WTC11 (cell line): ENCODE measurements at regions not wholly inside any gene's neighbourhood (a gene's known extent, or its start where the extent isn't known, plus 50 kb on each side); places are given as distances from the start of the nearest gene placed in this dataset.

Experiments used
- ATAC-seq: fragments of 200-7000 bp; cut with Tn5 transposase; 2 replicates; pipeline ENCODE4 v1.10.0; 2021; ENCODE audit warnings: mild to moderate bottlenecking, moderate library complexity
- CTCF ChIA-PET: fragments of 300-600 bp; sonication (Branson Sonifier 250); formaldehyde crosslinking; loops from one replicate; lab custom pipeline; 2021; ENCODE audit warnings: antibody characterized with exemption; lab: Charles Lee
- POLR2A ChIA-PET: fragments of 350-600 bp; sonication (Branson Sonifier 250); formaldehyde crosslinking; loops from one replicate; lab custom pipeline; 2021; ENCODE audit warnings: antibody characterized with exemption; lab: Charles Lee
- DNase-seq: peaks from one replicate; pipeline ENCODE4 v3.0.0; 2021; ENCODE audit warnings: low spot score
- H3K27ac Mint-ChIP-seq: 2 replicates; pipeline ENCODE4 v1.8.0; 2021; ENCODE audit warnings: mixed read lengths
- H3K27me3 Mint-ChIP-seq: 2 replicates; pipeline ENCODE4 v1.8.0; 2021; ENCODE audit warnings: low read depth, mild to moderate bottlenecking, moderate library complexity, mixed read lengths
- H3K36me3 Mint-ChIP-seq: 2 replicates; pipeline ENCODE4 v1.8.0; 2021; ENCODE audit warnings: mixed read lengths
- H3K4me1 Mint-ChIP-seq: 2 replicates; pipeline ENCODE4 v1.8.0; 2022; ENCODE audit warnings: mixed read lengths
- H3K4me3 Mint-ChIP-seq: 2 replicates; pipeline ENCODE4 v1.8.0; 2021; ENCODE audit warnings: mild to moderate bottlenecking, moderate library complexity, mixed read lengths
- H3K9me3 Mint-ChIP-seq: 2 replicates; pipeline ENCODE4 v1.8.0; 2021; ENCODE audit warnings: mixed read lengths
- FOXK1 ChIP-seq: sonication (generic); formaldehyde crosslinking; IDR thresholded peaks from 2 replicates; pipeline ENCODE4 v1.8.0; 2022; ENCODE audit warnings: mild to moderate bottlenecking, moderate library complexity, missing genetic modification reagents
- FOXP1 ChIP-seq: sonication (generic); formaldehyde crosslinking; IDR thresholded peaks from 2 replicates; pipeline ENCODE4 v1.8.0; 2022; ENCODE audit warnings: missing genetic modification reagents, mild to moderate bottlenecking, moderate library complexity, borderline replicate concordance
- GTF2I ChIP-seq: fragments of 250-450 bp; sonication (Bioruptor Pico); conservative IDR thresholded peaks from 2 replicates; pipeline ENCODE4 v1.4.0; 2021; ENCODE audit warnings: mild to moderate bottlenecking
- NFE2L1 ChIP-seq: sonication (generic); formaldehyde crosslinking; IDR thresholded peaks from 2 replicates; pipeline ENCODE4 v1.8.1; 2023; ENCODE audit warnings: missing genetic modification reagents
- SMAD3 ChIP-seq: sonication (generic); formaldehyde crosslinking; IDR thresholded peaks from 2 replicates; pipeline ENCODE4 v1.8.0; 2022; ENCODE audit warnings: missing genetic modification reagents, mild to moderate bottlenecking, borderline replicate concordance
- SP1 ChIP-seq: sonication (generic); formaldehyde crosslinking; conservative IDR thresholded peaks from 2 replicates; pipeline ENCODE4 v1.8.1; 2022; ENCODE audit warnings: missing genetic modification reagents
- TCF7 ChIP-seq: sonication (generic); formaldehyde crosslinking; IDR thresholded peaks from 2 replicates; pipeline ENCODE4 v1.8.0; 2022; ENCODE audit warnings: mild to moderate bottlenecking, low read depth, missing genetic modification reagents, moderate library complexity
- TEAD4 ChIP-seq: sonication (generic); formaldehyde crosslinking; IDR thresholded peaks from 2 replicates; pipeline ENCODE4 v1.8.0; 2022; ENCODE audit warnings: mild to moderate bottlenecking, missing genetic modification reagents
- ZNF138 ChIP-seq: sonication (generic); formaldehyde crosslinking; conservative IDR thresholded peaks from 2 replicates; pipeline ENCODE4 v1.8.1; 2022; ENCODE audit warnings: mild to moderate bottlenecking, moderate library complexity, missing genetic modification reagents
- ZNF219 ChIP-seq: sonication (generic); formaldehyde crosslinking; IDR thresholded peaks from 2 replicates; pipeline ENCODE4 v1.8.0; 2023; ENCODE audit warnings: missing genetic modification reagents, mild to moderate bottlenecking, borderline replicate concordance
- ZNF671 ChIP-seq: fragments of 250-450 bp; sonication (Bioruptor Pico); IDR thresholded peaks from 2 replicates; pipeline ENCODE4 v1.8.0; 2021; ENCODE audit warnings: mild to moderate bottlenecking
- TF ChIP-seq, protein P1 (sequence below): sonication (generic); formaldehyde crosslinking; conservative IDR thresholded peaks from 2 replicates; pipeline ENCODE4 v1.8.1; 2023; ENCODE audit warnings: mild to moderate bottlenecking, low read depth, missing genetic modification reagents, moderate library complexity
- TF ChIP-seq, protein P2 (sequence below): fragments of 250-450 bp; sonication (Bioruptor Pico); IDR thresholded peaks from 2 replicates; pipeline ENCODE4 v2.1.2; 2022; ENCODE audit warnings: mild to moderate bottlenecking, moderate library complexity
- TF ChIP-seq, protein P3 (sequence below): sonication (generic); formaldehyde crosslinking; IDR thresholded peaks from 2 replicates; pipeline ENCODE4 v1.8.0; 2022; ENCODE audit warnings: missing genetic modification reagents
- TF ChIP-seq, protein P4 (sequence below): sonication (generic); formaldehyde crosslinking; IDR thresholded peaks from 2 replicates; pipeline ENCODE4 v1.8.0; 2022; ENCODE audit warnings: mild to moderate bottlenecking, missing genetic modification reagents
- TF ChIP-seq, protein P5 (sequence below): sonication (generic); formaldehyde crosslinking; IDR thresholded peaks from 2 replicates; pipeline ENCODE4 v1.8.0; 2022; ENCODE audit warnings: mild to moderate bottlenecking, missing genetic modification reagents

DNA sequence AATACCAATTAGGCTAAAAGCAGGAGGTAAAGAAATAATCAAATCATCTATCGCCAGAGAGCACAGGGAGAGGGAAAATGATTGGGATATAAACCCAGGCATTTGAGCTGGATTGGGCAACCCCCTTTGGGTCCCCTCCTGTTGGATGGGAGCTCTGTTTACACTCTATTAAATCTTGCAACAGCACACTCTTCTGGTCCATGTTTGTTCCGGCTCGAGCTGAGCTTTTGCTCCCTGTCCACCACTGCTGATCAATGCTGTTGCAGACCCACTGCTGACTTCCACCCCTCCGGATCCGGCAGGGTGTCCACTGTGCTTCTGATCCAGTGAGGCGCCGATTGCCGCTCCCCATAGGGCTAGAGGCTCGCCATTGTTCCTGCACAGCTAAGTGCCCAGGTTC lies 493.8 kb downstream of the MATN1 start:
- POLR2A ChIA-PET = no interaction called here
- Mint-ChIP-seq H3K9me3 (no peaks in the 10 kb centered on the region), H3K4me1 (no peaks in the 10 kb centered on the region), H3K4me3 (no peak overlapping the region), H3K36me3 (no peaks in the 10 kb centered on the region), H3K27me3 (no peaks in the 10 kb centered on the region; the same call in 1 of the 2 replicates), H3K27ac (no peak overlapping the region)
- no peak for ATAC-seq
- TF ChIP-seq, protein P1, sequence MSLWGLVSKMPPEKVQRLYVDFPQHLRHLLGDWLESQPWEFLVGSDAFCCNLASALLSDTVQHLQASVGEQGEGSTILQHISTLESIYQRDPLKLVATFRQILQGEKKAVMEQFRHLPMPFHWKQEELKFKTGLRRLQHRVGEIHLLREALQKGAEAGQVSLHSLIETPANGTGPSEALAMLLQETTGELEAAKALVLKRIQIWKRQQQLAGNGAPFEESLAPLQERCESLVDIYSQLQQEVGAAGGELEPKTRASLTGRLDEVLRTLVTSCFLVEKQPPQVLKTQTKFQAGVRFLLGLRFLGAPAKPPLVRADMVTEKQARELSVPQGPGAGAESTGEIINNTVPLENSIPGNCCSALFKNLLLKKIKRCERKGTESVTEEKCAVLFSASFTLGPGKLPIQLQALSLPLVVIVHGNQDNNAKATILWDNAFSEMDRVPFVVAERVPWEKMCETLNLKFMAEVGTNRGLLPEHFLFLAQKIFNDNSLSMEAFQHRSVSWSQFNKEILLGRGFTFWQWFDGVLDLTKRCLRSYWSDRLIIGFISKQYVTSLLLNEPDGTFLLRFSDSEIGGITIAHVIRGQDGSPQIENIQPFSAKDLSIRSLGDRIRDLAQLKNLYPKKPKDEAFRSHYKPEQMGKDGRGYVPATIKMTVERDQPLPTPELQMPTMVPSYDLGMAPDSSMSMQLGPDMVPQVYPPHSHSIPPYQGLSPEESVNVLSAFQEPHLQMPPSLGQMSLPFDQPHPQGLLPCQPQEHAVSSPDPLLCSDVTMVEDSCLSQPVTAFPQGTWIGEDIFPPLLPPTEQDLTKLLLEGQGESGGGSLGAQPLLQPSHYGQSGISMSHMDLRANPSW (CRISPR knock-in tag) = no peak
- TF ChIP-seq FOXK1 (CRISPR knock-in tag) (no peak), ZNF219 (CRISPR knock-in tag) (no peak), GTF2I (CRISPR knock-in tag) (no peak), NFE2L1 (CRISPR knock-in tag) (no peak), SMAD3 (CRISPR knock-in tag) (no peak)
- TF ChIP-seq, protein P2, sequence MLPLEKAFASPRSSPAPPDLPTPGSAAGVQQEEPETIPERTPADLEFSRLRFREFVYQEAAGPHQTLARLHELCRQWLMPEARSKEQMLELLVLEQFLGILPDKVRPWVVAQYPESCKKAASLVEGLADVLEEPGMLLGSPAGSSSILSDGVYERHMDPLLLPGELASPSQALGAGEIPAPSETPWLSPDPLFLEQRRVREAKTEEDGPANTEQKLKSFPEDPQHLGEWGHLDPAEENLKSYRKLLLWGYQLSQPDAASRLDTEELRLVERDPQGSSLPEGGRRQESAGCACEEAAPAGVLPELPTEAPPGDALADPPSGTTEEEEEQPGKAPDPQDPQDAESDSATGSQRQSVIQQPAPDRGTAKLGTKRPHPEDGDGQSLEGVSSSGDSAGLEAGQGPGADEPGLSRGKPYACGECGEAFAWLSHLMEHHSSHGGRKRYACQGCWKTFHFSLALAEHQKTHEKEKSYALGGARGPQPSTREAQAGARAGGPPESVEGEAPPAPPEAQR = no peak
- no peak for DNase-seq
- CTCF ChIA-PET = interaction anchor here (1.8 kb wide), 1 partner anchor 118 kb away, joined by 5 read pairs; no protein-coding TSS in a partner anchor

DNA sequence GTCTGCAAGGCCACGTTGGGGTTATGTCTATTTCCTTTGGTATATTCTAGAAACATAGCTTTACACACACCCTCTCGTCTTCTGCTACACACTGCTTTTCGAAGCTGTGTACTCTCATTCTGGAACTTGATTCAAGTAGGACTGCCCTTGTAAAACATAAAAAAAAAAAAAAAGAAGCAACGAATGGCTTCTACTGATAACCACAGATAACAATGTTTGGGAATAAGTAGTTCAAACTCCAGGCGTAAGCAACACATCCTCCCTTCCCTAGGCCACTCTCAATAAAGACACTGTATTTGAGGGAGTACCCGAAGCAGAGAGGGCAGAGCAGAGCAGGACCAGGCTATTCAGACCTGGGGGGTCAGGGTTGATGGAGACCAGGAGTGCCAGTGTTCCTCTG lies 496.7 kb downstream of the MATN1 start:
- DNase-seq (no peak), ATAC-seq (no peak)
- Mint-ChIP-seq H3K27me3 (no peaks in the 10 kb centered on the region; the same call in 1 of the 2 replicates), H3K4me1 (no peaks in the 10 kb centered on the region), H3K36me3 (no peaks in the 10 kb centered on the region), H3K27ac (no peak overlapping the region), H3K4me3 (no peak overlapping the region), H3K9me3 (no peaks in the 10 kb centered on the region)
- CTCF ChIA-PET = no interaction called here
- TF ChIP-seq, protein P3, sequence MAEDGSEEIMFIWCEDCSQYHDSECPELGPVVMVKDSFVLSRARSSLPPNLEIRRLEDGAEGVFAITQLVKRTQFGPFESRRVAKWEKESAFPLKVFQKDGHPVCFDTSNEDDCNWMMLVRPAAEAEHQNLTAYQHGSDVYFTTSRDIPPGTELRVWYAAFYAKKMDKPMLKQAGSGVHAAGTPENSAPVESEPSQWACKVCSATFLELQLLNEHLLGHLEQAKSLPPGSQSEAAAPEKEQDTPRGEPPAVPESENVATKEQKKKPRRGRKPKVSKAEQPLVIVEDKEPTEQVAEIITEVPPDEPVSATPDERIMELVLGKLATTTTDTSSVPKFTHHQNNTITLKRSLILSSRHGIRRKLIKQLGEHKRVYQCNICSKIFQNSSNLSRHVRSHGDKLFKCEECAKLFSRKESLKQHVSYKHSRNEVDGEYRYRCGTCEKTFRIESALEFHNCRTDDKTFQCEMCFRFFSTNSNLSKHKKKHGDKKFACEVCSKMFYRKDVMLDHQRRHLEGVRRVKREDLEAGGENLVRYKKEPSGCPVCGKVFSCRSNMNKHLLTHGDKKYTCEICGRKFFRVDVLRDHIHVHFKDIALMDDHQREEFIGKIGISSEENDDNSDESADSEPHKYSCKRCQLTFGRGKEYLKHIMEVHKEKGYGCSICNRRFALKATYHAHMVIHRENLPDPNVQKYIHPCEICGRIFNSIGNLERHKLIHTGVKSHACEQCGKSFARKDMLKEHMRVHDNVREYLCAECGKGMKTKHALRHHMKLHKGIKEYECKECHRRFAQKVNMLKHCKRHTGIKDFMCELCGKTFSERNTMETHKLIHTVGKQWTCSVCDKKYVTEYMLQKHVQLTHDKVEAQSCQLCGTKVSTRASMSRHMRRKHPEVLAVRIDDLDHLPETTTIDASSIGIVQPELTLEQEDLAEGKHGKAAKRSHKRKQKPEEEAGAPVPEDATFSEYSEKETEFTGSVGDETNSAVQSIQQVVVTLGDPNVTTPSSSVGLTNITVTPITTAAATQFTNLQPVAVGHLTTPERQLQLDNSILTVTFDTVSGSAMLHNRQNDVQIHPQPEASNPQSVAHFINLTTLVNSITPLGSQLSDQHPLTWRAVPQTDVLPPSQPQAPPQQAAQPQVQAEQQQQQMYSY = no peak
- POLR2A ChIA-PET = no interaction called here

DNA sequence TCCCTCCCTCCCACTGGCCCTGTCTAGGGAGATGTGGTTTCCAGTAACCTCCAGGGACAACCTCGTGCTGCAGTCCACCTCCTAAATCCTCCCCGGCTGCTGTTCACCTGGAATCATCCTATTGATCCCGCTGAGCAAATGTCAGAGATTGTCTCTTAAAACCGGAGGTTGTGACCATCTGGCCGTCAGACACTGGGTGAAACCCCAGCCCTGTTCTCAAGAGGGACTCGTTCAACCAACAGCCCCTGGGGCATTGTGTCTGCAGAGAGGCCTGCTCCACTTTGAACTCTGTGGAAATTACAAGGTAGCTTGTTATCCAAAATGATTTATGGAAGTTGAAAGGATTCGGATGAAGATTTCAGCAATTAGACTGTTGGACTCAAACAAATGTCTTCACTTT lies 498.0 kb downstream of the MATN1 start:
- no peaks in the 10 kb centered on the region for H3K36me3 Mint-ChIP-seq
- H3K4me3 Mint-ChIP-seq = no peak overlapping the region
- H3K27me3 Mint-ChIP-seq = no peaks in the 10 kb centered on the region
- CTCF ChIA-PET = no interaction called here
- no peak for DNase-seq
- H3K9me3 Mint-ChIP-seq = no peaks in the 10 kb centered on the region
- no peak overlapping the region for H3K27ac Mint-ChIP-seq
- POLR2A ChIA-PET = no interaction called here
- TF ChIP-seq TCF7 = no peak
- no peak for TF ChIP-seq ZNF138
- TF ChIP-seq TEAD4 (CRISPR knock-in tag) = no peak
- TF ChIP-seq, protein P4, sequence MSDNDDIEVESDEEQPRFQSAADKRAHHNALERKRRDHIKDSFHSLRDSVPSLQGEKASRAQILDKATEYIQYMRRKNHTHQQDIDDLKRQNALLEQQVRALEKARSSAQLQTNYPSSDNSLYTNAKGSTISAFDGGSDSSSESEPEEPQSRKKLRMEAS = no peak
- no peak for TF ChIP-seq FOXP1 (CRISPR knock-in tag)
- TF ChIP-seq, protein P5, sequence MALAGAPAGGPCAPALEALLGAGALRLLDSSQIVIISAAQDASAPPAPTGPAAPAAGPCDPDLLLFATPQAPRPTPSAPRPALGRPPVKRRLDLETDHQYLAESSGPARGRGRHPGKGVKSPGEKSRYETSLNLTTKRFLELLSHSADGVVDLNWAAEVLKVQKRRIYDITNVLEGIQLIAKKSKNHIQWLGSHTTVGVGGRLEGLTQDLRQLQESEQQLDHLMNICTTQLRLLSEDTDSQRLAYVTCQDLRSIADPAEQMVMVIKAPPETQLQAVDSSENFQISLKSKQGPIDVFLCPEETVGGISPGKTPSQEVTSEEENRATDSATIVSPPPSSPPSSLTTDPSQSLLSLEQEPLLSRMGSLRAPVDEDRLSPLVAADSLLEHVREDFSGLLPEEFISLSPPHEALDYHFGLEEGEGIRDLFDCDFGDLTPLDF (CRISPR knock-in tag) = no peak
- TF ChIP-seq ZNF671 (CRISPR knock-in tag) = no peak
- TF ChIP-seq SP1 (CRISPR knock-in tag) = no peak
- H3K4me1 Mint-ChIP-seq = no peaks in the 10 kb centered on the region
- no peak for ATAC-seq
